Activated CD4-positive, alpha-beta T cell treated with anti-CD3 and anti-CD28 coated beads for 4 hours (primary cell): ENCODE measurements at regions not wholly inside any gene's neighbourhood (a gene's known extent, or its start where the extent isn't known, plus 50 kb on each side); places are given as distances from the start of the nearest gene placed in this dataset.
"Not testable (repeated sequence)": the region's sequence is repeated elsewhere in the genome, so short reads cannot be mapped to it uniquely, and the experiment has no call there.

Experiments used
- DNase-seq, 2 donors: peaks; one replicate each; pipeline ENCODE4 v3.0.0-alpha.2; 2020

DNA sequence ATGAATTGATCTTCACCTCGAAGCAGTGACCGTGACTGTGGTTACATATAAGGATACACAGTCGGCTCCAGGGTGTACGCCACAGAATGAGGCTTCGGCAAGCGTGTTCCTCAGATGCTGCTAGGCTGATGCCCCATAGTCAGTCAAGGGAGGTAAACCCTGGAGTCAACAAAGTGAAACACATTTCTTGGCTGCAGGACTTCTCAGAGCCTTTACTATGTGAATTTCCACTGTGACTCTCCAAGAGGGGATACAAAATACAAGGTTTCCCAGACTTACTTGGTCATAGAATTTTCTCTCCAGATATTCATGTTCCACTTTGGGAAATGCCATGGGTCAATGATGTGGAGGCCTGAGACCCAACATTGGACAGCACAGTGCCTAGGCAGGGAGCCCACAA lies 260.6 kb downstream of the BCL11B start:
- no peak for DNase-seq

DNA sequence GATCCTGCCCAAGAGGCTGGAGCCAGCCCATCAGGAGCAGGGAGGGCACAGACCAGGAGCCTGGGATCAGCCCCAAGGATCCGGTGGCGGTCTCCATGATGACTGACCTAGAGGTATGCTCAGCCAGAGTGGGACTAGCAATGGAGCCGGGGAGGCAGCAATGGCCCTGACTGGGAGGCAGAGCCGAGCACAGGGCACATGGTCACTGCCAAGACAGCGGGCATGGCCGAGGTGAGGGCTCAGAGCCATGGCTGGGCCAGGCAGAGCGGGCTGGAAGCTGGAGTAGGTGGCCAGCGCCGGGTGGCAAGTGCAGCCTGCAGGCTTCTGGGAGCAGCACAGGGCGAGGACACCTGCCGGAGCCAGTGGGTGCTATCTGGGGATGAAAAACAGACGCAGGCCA lies 259.3 kb downstream of the BCL11B start:
- no peak for DNase-seq

DNA sequence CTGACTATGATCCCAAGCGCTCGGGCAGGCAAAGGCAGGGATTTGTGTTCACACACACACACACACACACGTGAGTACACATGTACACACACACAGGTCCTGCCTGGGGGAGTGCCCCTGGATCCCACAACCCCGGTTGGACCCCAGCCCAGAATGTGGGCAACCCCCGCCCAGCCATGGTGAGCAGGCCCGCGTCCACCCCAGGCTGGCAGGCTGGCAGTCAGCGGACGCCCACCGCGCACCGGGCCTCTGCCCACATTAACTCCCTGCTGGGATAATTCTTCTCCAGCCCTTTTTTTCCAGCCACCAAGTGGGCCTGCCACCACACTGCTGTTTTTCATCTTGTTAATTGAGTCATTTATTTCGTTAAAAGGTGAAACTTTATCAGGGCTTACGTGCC lies 256.2 kb downstream of the BCL11B start:
- no peak for DNase-seq

DNA sequence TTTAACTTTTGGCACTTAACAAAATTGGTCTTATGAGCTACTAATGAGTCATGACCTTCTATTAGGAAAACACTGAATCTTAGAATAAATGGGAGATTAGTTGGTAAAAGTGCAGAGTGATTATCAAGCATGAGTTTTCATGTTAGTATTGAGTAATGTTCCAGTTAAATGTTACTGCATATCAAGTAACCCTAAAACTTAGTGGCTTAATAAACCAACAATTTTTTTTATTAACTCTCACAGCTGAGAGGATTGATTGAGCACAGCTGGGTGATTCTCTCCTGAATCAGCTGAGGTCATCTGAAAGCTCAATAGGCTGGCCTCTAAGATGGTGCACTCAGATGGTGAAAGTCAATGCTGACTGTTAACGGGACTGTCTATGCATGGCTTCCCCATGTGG lies 248.6 kb downstream of the BCL11B start:
- no peak for DNase-seq

DNA sequence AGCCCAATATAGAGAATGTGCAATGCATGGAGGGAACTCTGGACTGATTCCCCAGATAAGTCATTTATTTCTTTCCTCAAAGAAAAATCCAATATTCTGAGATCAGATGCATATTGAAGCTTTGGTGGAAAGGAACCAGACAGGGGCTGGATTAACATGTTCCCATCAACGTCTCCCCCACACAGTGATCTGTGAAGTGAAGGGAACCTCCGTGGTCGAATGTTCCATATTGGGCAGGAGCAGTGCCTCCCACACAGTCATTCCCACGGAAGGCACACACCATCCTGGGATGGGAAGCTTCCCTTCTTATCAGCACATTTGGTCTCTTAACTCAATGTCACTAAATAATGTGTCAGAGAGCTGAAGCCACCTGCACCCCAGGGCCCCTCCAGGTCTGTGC lies 247.1 kb downstream of the BCL11B start:
- DNase-seq, result no peak

DNA sequence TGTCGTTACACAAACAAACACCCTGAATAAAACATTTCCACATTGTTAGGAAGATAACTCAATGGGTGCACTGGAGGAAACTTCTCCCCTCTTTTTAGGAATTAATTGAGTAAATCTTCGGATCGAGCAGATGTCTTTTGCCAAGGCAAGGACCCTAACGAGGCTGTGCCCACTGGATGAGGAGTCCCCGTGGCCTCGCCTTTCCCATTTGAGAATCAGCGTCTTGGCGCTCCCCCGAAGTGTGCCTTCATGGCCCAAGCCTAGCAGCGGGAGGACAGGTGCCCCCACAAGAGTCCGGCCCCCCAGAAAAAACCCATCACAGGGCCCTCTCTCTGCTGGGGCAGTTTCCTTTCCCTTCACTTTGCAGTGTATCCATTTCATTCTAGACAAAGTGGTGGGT lies 246.6 kb downstream of the BCL11B start:
- no peak for DNase-seq

DNA sequence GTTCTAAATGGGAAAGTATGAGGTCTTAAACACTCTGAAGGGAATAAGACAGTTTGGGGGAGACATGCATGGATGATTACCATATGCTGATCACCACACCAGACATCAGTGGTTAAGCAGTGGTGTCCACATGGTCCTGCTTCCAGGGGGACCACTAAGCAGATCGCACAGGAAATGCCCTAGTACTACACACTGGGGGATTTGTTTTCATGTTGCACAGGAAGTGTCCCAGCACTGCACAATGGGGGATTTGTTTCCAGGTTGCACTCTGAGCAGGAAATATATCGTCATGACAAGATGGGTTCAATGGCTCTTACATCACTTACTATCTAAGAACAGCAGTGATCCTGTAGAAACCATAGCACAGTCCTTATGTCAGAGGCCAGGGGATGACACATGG lies 245.5 kb downstream of the BCL11B start:
- DNase-seq, result no peak

DNA sequence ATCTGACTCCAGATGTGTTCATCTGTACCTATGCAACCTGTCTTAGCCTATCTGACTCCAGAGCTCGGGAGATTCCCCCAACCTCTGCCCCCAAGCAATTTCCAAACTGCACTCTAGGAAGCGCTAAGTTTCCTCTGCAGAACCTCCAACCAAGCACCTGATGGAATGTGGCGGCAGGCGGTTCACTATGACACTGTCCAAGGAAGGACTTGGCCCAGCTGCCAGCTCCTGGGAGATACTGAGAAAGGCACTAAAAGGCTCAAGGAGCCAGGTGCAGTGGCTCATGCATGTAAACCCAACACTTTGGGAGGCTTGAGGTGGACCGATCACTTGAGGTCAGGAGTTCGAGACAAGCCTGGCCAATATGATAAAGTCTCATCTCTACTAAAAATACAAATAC lies 244.0 kb downstream of the BCL11B start:
- no peak for DNase-seq

DNA sequence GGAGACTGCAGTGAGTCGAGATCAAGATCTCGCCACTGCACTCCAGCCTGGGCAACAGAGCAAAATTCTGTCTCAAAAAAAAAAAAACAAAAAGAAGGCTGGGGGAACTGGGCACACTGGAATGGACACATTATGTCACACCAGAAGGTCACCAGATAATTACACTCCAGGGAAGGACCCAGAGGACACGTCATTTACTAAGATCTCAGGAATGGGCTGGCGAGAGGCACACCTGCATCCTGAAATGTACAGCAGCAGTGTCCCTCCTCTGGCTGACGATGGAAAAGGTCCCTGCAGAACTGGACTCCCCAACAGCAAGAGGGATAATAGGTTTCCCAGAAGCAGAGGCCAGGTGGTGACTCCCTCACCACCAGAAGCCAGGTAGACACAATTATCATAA lies 243.5 kb downstream of the BCL11B start:
- DNase-seq, result no peak

DNA sequence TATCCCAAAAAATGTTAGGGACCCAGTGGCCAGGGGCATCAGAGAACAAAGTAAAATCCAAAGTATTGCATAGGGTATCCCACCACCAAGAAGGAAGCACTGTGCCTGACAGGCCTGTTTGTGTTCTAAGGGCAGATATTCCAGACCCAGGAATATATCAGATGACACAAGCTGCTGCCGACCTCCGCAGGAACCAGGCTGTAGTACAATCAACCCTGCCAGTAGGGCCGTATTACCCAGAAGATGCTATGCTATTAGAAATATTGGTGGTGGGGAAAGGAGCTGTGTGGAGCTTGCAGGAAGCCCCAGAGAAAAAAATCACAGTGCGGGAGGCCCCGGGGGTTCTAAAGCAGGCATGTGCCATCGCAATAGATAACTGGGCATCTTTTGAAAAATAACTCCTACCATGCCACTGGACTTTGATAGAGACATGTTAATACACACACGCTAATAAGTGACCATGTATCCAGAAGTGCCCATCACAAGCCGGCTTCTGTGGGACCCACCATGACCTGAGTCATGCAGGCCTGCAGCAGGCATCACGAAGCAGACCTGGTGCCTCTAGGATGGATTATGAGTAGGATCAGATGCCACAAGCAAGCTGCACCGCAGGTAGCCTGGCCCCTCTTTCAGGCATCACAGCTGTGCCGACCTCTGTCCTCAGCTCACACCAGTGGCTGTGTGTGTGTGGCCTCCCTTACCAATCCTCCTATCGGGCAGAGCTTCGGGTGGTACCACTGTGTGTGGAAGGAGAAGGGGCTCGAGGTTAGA lies 242.7 kb downstream of the BCL11B start:
- no peak for DNase-seq

DNA sequence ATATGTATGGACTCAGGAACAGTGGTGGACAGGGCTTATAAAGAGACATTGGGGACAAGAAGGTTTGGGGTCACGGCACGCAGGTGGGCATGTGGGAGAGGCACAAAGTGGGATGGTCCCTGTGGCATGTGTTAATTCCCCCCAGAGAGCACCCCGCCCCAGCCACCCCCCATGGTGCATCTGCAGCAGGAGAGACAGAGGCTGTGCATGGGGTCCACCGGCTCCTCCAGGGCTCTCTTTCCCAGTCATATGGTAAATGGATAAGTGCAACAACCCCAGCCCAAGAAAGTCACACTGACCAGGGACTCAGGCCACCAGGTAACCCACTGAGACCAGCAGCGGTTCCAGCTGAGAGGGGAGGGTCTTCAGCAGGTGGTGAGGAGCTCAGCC lies 242.1 kb downstream of the BCL11B start:
- no peak for DNase-seq

DNA sequence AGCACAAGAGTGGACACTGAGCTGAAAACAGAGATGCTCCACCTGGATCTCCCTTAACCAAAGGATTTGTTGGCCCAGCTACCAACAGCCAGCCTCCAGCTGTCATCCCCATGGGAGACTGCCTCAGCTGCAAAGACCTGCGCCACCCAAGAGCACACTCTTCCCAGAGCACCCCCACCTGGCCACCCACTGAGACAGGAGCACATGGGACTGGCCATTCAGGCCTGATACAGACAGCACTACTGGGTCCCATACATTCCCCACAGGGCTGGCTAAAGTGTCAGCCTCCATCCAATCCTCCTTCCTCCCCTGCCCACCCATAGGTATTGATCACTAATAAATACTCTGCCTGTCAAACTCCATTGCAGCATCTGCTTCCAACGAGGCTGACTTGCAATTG lies 241.5 kb downstream of the BCL11B start:
- no peak for DNase-seq

DNA sequence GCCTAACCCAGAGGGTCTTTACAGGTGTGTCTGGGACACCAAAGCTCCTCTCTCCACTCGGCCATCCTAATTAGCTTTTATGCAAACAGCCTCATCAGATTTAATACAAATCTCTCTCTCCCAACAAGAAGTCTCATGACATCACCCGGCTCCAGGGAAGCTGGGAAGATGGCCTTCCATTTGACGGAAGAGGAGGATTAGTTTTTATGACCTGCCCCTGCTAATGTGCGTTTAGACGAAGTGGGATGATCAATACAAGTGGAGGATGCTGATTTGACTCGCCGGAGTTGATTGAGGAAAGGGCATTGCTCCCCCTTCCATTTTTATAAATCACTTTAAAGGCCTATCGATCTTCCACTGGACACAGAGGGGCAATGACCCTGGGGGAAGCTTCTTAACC lies 239.2 kb downstream of the BCL11B start:
- no peak for DNase-seq

DNA sequence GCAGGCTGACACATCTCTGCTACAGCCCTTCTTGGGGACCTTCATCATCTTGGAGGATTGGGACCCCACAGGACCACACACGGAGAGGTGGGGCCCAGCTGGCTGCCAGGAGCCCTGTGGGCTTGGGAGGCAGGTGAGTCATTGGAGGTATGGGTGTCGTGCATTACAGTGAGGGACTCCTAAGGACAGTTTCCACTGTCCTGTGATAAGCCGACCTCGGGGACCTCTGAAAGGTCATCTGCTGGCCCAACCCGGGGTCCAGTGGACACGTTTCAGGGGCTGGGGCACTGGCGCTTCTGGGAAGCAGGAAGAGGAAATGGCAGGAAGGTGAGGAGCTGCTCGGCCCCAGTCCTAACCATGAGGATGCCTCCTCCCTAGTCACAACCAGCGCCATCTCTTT lies 238.0 kb downstream of the BCL11B start:
- DNase-seq, result no peak

DNA sequence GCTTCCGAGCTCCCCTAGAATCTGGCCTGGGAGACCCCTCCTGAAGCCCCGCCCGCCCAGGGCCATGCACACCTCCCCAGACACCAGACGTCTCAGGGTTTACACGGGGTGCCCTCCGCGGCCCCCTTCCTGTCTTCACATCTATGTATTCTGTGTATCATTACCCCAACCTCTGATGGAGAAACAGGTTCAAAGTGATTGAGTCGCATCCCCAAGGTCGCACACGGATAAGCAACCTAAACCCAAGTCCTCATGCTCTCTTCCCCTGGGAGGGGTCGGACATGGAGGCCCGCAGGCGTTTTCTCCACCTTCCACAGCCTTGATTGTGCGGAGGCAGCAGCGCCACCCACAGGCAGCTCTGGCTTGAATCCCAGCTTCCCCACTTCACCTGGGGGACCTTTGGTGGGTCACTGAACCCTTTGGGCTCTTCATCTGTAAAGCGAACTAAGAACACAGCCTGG lies 237.3 kb downstream of the BCL11B start:
- DNase-seq, result no peak

DNA sequence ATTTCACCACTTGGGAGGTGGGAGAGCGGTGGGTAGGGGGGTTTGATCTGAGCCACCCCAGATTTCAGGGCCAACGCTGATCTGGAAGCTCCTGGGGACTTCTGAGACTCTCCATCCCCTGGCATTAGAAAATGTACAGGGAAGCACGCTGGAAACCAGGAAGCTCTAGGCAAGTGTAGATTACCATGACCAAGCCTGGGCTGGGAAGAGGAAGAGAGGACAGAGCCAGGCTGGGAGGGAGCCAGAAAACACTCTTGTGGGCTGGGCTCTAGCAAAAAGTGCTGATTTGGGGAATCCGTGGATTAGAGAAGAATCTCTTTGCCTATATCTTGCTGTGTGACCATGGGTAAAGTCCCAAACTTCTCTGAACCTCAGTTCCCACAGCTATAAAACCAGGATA lies 236.7 kb downstream of the BCL11B start:
- no peak for DNase-seq

DNA sequence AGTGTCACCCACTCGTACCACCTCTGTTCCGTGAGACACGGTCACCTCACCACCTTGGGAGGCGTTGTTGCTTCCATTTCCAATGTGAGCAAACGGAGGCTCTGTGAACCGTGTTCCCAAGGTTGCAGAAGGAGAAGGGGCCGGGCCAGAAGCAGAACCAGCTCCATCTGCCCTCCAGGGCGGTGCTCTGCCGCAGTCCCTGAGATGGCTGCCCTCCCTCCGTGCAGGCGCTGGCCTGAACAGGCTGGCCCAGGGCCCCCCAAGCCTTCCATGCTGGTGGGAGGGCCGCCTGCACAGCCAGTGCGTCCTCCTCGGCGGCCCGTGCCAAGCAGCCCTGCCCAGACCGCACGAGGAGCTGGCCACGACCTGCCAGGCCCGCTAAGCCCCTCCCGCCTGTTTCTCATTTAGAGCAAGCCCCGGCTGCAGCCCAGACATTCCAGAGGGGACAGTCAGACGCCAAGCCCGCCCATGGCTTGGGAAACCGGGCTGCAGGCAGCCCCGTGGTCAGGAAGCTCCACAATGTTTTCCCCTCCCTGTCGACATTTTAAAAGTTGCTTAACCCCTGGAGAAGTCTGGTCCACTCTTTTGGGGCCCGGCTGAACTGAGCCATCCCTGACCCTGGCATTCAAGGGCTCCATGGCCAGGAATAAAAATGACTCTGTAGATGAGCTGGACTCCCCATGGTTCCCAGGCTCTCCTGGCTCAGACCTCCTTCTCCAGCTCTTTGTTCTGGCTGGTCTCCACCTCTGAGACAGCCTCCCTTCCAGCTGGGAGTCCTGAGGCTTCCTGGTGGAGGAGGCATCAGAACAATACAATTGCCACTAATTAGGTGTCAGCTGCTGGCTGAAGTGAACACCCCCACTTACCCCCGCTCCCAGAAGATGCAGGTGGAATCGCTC lies 236.0 kb downstream of the BCL11B start:
- DNase-seq, result no peak

DNA sequence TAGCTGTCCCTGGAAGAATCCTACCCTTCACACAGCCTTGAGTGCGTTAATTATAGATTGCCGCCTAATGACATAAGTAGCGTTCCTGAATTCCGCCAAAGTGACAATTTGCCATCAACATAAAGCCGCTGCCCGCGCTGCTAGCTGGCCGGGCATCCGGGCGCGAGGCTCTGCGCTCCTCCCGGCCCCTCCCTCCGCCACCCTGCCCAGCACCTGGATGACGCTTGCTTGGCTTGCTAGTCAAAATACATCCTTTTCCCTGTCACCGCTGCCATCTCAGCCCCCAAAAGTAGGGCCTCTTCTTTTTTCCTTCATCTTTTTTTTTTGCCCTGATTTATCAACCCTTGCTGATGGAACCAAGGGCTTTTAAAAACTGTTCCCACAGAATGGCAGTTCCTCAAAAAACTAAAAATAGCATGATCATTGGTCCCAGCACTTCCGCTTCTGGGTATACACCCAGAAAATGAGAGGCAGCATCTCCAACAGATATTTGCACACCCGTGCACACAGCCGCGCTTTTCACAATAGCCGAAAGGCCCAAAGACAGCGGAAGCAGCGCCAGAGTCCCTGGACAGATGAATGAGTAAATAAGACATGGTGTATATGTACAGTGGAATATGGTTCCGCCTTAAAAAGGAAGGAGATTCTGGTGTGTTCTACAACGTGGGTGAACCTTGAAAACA lies 235.2 kb downstream of the BCL11B start:
- no peak for DNase-seq

DNA sequence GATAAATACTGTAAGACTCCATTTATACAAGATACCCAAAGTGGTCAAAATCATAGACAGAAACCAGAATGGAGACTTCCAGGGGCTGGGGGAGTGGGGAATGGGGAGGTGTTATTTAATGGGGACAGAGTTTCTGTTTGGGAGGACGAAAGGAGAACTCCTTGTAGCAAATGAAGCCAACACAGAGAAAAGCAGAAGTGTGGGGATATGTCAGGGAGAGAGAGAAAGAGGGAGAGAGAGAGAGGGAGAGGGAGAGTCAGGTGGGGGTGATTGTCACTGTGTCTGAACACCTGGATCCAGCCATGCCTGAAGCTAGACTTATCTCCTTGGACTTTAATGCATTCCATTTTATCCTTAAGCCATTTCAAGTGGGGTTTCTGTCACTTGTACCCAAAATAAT lies 234.7 kb downstream of the BCL11B start:
- DNase-seq, result not testable (repeated sequence)

DNA sequence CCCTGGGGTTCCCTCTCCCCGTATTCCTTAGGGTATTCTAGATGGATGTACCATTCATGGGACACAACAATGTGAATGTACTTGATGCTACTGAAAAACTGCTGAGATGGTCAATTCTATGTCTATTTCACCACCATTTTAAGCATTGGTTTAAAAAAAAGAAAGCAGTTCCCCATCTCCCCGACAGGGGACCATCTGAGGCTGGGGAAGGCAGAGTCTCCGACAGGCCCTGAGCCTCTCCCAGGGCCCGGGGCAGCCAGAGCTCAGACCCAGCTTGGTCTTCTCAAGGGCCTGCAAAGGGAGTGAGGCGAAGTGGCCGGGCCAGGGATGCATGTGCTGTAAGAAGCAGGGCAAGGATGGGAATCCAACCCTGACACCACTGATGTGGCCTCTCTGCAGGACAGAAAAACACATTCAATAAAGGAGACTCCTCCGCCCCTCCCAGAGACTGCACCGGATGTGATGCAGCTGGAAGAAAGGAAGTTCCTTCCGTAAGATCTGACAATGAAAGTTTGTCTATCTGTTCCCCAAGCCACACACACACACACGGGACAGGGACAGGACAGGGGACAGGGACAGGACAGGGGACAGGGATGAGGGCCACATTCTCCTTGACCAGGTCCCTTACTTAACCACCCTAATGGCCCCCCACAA lies 234.1 kb downstream of the BCL11B start:
- no peak for DNase-seq

DNA sequence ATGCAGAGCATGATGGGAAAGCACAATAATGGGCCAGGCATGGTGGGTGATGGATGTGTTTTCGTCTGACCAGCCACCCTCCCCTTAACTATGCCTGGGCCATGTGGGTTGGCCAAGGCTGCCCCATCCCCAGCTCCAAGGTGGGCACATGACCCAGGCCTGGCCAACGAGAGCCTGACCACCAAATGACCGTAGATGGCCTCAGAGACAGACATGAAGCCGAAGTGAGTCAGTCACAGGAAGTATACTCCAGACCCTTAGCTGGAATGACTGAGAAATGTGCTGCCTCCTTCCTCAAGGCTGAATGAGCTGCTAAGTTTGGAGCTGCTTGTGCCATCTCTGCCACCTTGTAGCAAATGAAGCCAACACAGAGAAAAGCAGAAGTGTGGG lies 233.6 kb downstream of the BCL11B start:
- no peak for DNase-seq

DNA sequence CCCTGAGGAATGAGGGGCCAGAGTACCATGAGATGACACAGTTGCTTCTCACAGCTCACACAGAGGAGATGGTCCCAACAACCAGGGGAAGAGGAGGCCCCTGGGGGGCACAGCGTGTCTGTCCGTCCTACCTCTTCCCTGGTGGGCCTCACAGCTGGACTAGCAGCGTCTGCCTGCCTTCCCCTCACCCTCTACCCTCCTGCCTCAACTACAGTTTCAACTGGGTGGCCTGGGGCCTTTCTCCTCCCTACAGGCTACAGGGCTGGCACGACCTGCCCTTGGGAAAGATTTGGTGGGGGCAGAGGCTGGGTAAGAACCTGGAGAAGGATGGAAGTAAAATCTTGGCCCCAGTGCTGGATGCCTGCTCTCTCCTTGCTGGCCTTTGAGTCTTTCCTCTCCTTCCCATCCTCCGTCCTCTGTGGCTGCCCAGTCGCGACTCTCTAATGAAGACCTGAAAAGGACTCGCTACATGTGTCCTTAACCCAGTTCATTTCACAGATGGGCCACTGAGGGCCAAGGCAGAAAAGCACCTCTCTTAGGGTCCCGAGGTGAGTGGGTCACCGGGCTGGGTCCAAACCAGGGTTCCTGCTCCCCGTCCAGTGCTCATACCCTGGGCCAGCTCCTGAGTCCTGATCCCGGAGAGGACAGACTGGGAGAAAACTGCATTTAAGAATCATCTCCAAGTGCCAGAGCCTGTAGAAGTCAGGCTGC lies 232.5 kb downstream of the BCL11B start:
- no peak for DNase-seq

DNA sequence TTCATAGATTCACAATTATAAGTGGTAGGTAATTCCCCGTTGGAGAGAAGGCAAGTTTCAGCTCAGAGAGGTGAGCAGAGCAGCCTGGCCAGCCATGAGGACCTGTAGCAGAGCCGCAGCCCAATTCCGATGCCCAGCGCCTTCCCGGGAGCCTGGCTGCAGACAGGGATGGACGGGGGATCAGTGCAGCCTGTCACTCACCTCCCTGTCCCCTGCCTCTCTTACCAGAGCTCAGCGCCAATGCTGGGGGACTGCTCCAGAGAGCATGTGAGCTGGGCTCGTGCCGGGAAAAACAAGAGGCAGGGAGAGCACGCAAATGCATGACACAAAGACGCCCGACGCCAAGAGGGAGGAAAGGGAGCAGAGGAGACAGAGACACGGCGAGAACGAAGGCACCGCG lies 231.9 kb downstream of the BCL11B start:
- no peak for DNase-seq
